Pancreas (tissue), 10 donors: ENCODE measurements at regions not wholly inside any gene's neighbourhood (a gene's known extent, or its start where the extent isn't known, plus 50 kb on each side); places are given as distances from the start of the nearest gene placed in this dataset.

ENCODE experiments used
- ATAC-seq, 4 donors: fragments of 200-7000 bp; cut with Tn5 transposase; one replicate each; pipeline versions ENCODE4 v1.8.0 to v1.9.1; 2020; ENCODE audit warnings: mild to moderate bottlenecking in 4 of 4, moderate library complexity in 4 of 4
- DNase-seq, 6 donors: peaks; one replicate each; pipeline ENCODE4 v3.0.0-alpha.2; 2020
- FAIRE-seq: peaks from 2 replicates; lab custom pipeline; 2012; peaks lifted over from hg19 to GRCh38; lab: Jason Lieb, UNC
- H3K27ac ChIP-seq, 4 donors: fragments of 200-600 bp; sonication (generic); 1 replicate in 3 of 4; 2 replicates in 1 of 4; pipeline versions ENCODE4 v1.5.0 to v1.8.0; 2020
- H3K27me3 ChIP-seq, 4 donors: fragments of 200-600 bp; one replicate each; pipeline ENCODE4 v1.8.0; 2021
- H3K36me3 ChIP-seq, 3 donors: fragments of 200-600 bp; sonication (generic) in 1 of 3; one replicate each; pipeline versions ENCODE4 v1.5.0 to v1.8.0; 2020 to 2021
- H3K4me1 ChIP-seq, 3 donors: fragments of 200-600 bp; one replicate each; pipeline ENCODE4 v1.8.0; 2021
- H3K4me3 ChIP-seq, 4 donors: fragments of 200-600 bp; sonication (generic) in 2 of 4; one replicate each; pipeline versions ENCODE4 v1.5.0 to v1.8.0; 2020 to 2021
- H3K9me3 ChIP-seq, 4 donors: fragments of 200-600 bp; one replicate each; pipeline ENCODE4 v1.8.0; 2021
- CTCF ChIP-seq, 4 donors: fragments of 200-600 bp; sonication (generic) in 3 of 4; IDR thresholded peaks; one replicate each; pipeline versions ENCODE4 v1.5.0 to v1.8.0; 2021; ENCODE audit warnings: antibody characterized with exemption in 4 of 4
- WGBS, 2 donors: extraction: QIAGEN DNeasy Blood & Tissue Kit; methylation state at CpG; one replicate each; pipeline ENCODE4 v1.1.7; 2013; 5-methylcytosine and 5-hydroxymethylcytosine counted together
- intact Hi-C, 3 donors: fragments of 100-400 bp; cut with DNase I; formaldehyde crosslinking; loops; one replicate each; pipeline versions ENCODE4 v1.11.1 to v1.14.2; 2022
- donor health status: healthy with polysubstance abuse.
- donor health status: DM: no; HTN: no; CAD: no; lungs with moderate emphysema.
- donor health status: DM: no; HTN: no; CAD: no.
- donor health status: control.
- donor health status: control.
- donor health status: Bipolar disorder and iron deficiency.
- donor health status: DM: yes; HTN: yes; CAD: no.
- donor health status: DM: no; HTN: no; CAD: no.
- donor health status: DM: no; HTN: no; CAD: no.
- donor health status: DM: yes; HTN: yes; CAD: no.

GRCh38 chr2:160741271-160741670 lies 247.7 kb upstream of the RBMS1 start:
- ATAC-seq = no peak
- Histone ChIP-seq H3K4me1 (no peaks in the 10 kb centered on the region), H3K4me3 (no peak overlapping the region), H3K9me3 (no peaks in the 10 kb centered on the region), H3K27ac (no peak overlapping the region), H3K36me3 (no peaks in the 10 kb centered on the region), H3K27me3 (no peaks in the 10 kb centered on the region)
- DNase-seq = no peak
- no peak for TF ChIP-seq CTCF (IDR thresholded peaks at IDR 0.05)
- intact Hi-C loops = no loop called here
- no peak for FAIRE-seq

GRCh38 chr2:160741815-160742214 lies 248.2 kb upstream of the RBMS1 start:
- WGBS, 2 donors = 56 to 82% methylated on average over 2 of the region's 2 CpGs
- DNase-seq (no peak), FAIRE-seq (no peak), ATAC-seq (no peak)
- H3K9me3 ChIP-seq = no peaks in the 10 kb centered on the region
- no peaks in the 10 kb centered on the region for H3K4me1 ChIP-seq
- no peak overlapping the region for H3K4me3 ChIP-seq
- intact Hi-C loops = no loop called here
- no peak for TF ChIP-seq CTCF (IDR thresholded peaks at IDR 0.05)
- H3K27ac ChIP-seq = no peak overlapping the region
- H3K27me3 ChIP-seq = peaks cover 0 to 3% (median 0%) of the 10 kb centered on the region in 4 donors
- no peaks in the 10 kb centered on the region for H3K36me3 ChIP-seq

GRCh38 chr2:160742667-160743066 lies 249.1 kb upstream of the RBMS1 start:
- Histone ChIP-seq H3K27ac (no peak overlapping the region), H3K4me3 (no peak overlapping the region), H3K27me3 (peaks cover 0 to 3% (median 0%) of the 10 kb centered on the region in 4 donors), H3K9me3 (no peaks in the 10 kb centered on the region), H3K36me3 (no peaks in the 10 kb centered on the region), H3K4me1 (no peaks in the 10 kb centered on the region)
- intact Hi-C loops = no loop called here
- no peak for FAIRE-seq
- WGBS, 2 donors = 88 to 94% methylated on average over 2 of the region's 2 CpGs
- ATAC-seq = no peak
- no peak for DNase-seq
- TF ChIP-seq CTCF (IDR thresholded peaks at IDR 0.05) = no peak

GRCh38 chr2:160747501-160748170 lies 254.0 kb upstream of the RBMS1 start:
- DNase-seq = no peak
- Histone ChIP-seq H3K9me3 (no peaks in the 10 kb centered on the region), H3K36me3 (no peaks in the 10 kb centered on the region), H3K4me1 (peaks cover 0 to 3% (median 0%) of the 10 kb centered on the region in 3 donors), H3K27ac (no peak overlapping the region), H3K4me3 (no peak overlapping the region), H3K27me3 (peaks cover 0 to 3% (median 0%) of the 10 kb centered on the region in 4 donors)
- WGBS, 2 donors = 49 to 51% methylated on average over 4 of the region's 4 CpGs
- intact Hi-C loops = no loop called here
- no peak for TF ChIP-seq CTCF (IDR thresholded peaks at IDR 0.05)
- no peak for ATAC-seq
- no peak for FAIRE-seq

GRCh38 chr2:160751021-160751420 lies 257.4 kb upstream of the RBMS1 start:
- no peaks in the 10 kb centered on the region for H3K9me3 ChIP-seq
- peaks cover 0 to 3% (median 0%) of the 10 kb centered on the region in 3 donors for H3K4me1 ChIP-seq
- no peak for ATAC-seq
- no peaks in the 10 kb centered on the region for H3K36me3 ChIP-seq
- no peak overlapping the region for H3K27ac ChIP-seq
- H3K4me3 ChIP-seq = no peak overlapping the region
- no peak for DNase-seq
- intact Hi-C loops = no loop called here
- 61 to 63% methylated on average over 2 of the region's 2 CpGs for WGBS, 2 donors
- peaks cover 0 to 3% (median 0%) of the 10 kb centered on the region in 4 donors for H3K27me3 ChIP-seq
- no peak for FAIRE-seq
- TF ChIP-seq CTCF (IDR thresholded peaks at IDR 0.05) = no peak
